HG03060 (cell line): ENCODE measurements at regions not wholly inside any gene's neighbourhood (a gene's known extent, or its start where the extent isn't known, plus 50 kb on each side); places are given as distances from the start of the nearest gene placed in this dataset.

Experiments
- ATAC-seq: cut with Tn5 transposase; IDR thresholded peaks from one replicate; pipeline ENCODE4 v1.9.1; 2021; ENCODE audit warnings: low read depth, moderate number of reproducible peaks; ENCODE audit not compliant: unreplicated experiment

DNA sequence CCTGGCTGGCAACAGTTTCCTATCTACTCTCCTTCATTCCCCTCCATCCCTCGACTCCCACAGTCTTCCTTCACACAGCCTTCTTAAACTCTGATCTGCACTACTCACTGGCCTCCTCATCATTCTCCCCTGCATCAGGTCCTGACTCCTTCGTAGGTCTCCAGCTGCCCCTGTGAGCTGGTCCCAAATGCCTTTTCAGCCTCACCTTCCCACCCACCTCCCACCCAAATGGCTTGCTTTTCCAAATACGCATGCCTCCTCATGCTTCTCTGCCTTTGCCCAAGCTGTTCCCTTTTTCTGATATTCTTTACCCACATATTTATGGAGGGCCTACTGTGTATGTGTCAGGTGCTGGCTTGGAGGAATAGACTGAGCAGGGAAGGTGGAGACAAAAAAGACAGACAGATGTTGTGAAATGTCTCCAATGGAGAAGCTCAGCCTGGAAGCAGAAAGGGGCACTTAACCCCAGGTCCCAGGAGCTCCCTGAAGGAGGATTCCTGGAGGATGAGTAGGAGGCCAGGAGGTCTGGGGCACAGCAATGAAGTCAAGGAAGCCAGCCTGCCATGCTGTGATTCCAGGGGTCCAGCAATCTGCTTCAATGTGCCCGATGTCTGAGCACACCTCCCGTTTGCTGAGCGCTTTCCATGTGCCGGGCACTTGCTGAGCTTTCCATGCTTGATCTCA lies 252.2 kb downstream of the SHQ1 start:
- no peak for ATAC-seq

DNA sequence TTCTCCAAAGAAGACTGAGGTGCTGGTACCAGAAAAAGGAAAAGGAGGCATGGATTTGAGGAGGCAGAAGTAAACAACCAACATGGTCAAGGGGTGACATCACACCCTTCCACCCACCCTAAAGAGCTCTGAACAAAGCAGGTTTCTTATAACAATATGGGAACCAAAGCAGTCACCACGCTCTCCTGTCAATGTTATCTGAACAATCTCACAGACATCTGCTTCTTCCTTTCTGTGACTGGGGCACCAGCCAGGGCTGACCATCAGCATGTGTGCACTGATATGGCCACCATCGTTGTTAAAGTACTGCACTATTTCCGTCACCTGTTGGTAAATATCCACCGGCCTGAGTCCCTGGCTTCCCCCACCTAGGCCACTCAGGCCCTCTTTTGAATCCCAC lies 252.9 kb downstream of the SHQ1 start:
- no peak for ATAC-seq

DNA sequence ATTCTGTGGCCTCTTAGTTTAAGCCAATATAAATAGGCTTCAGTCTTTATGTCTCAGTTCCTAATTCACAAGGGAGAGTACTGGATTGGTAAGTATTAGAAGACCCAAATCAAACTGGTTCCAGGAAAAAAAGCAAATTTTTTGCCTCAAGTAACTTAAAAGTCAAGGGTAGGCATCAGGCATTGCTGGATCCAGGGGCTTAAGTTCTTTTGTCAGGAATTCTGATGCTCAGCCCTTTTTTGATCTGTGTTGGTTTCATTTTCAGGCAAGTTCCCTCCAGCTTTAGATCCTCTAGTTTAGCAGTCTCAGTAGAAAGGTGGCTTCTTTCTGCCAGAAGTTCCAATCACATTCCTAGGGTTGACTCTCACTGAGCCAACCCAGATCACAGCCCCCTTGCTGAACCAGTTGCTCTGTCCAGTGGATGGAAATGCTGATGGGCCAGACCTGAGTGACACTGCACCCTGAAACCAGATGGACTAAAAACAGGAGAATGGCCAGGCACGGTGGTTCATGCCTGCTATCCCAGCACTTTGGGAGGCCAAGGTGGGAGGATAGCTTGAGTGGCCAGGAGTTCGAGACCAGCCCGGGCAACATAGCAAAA lies 253.5 kb downstream of the SHQ1 start:
- ATAC-seq = no peak

DNA sequence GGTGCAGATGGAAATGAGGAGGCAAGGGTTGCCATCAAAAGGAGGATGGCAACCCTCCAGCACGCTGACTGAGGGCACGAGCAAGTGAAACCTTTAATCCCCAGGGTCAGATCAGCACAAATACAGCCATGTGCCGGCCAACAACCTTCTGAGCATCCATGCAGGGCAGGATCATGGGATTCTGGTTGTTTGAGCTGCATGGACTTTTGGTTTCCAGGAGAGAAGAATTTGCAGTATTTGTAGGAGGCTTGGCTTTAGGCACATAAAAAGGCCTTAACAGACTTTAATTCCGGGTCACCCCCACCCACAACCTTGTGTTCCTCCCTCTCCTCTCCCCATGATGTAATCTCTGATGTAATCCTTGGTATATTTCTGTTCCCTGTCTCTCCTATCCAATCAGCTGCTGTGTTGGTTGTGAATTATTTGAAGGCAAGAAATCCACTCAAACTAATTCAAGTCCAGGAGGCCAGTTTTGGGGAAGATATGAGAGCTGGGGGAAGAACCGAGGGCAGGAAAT lies 254.3 kb downstream of the SHQ1 start:
- no peak for ATAC-seq

DNA sequence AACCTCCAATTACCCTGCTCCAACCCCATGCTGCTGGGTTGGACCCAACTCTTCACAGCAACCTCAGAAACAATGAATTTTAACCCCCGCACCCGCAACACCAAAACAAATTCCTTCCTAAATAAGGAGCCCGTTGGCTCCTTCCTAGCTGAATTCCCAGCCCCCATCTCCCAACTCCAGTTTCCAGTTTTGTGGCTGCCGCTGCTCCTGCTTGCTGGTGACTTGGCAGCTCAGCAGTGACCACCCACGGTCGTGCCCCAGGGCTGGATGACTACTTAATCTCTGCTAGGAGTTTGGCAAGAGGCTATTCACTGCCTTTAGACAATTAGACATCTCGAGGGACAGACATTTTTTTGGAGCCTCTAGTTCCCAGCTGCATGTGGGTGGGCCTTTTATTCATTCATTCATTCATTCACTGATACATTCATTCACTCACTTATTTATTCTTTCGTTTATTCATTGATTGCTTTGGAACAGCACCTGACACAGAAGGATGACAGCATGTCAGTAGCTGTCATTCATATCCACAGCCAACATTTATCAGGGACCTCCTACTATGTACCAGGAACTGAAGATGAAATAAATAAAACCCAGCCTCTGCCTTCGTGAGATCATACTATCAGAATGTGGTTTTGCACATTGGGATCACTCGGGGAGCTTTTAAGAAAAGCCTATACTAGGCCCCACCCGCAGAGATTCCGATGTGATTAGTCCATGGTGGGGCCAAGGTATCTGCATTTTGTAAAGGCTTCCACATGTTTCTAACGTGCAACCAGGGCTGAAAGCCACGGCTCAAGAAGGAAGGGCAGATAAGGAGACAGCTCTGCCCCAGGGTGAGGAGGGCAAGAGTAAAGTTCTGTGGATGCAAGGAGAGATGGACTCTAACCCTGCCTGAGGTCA lies 256.5 kb downstream of the SHQ1 start:
- ATAC-seq = no peak

DNA sequence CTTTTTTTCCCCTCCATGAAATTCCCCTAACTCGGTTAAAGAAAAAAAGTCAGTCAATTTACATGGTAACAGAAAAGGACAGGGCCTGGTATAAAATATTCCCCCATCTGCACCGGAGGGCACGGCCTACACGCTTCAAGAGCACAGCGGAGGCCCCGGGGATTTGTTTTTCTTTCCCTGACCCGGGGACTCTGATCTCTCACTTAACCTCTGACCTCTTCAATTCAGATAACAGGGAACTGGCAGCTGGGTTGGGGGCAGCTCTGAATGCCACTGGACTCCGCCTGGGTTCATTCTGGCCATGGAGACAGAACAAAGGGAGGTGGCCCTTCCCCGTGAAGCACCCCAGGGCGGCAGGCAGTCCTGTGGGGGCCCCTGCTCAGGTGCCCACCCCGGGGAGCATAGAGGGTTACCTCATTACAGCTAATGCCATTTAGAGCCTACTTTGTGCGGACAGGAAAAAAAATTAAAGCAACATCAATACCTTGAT lies 257.5 kb downstream of the SHQ1 start:
- ATAC-seq = no peak

DNA sequence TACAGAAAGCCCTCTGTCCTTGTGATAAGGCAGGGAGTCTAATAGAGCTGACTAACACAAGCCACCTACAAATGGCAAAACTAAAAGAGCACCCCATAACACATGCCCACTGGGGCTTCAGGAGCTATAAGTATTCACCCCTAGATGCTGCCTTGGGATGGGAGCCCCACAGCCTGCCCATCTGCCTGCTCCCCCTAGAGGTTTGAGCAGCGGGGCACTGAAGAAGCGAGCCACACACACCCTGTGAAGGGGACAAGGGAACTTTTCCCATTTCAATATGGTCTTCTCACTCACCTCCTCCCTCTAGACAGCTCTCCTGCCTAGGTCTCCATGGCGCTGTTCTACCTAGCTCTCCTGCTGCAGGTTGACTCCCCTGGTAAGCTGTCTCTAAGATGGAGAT lies 261.0 kb downstream of the SHQ1 start:
- ATAC-seq = no peak

DNA sequence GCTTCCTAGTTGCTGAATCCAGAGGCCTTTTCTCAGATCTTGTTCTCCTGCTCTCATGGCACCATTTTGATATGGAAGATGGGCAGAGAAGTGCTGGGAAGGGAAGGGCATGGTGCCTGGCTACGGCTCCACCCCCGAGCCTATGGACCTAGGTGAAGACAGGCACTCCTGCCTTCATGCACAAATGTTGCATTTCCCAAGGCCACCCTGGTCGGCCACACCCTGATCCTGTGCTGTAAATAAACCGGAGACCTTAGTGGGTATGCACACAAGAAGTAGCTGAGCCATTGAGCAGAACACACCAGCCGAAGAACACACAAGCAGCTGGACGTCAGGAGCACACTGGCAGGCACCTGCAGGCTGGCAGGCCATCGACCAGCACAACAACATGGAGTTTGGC lies 261.6 kb downstream of the SHQ1 start:
- ATAC-seq = no peak

DNA sequence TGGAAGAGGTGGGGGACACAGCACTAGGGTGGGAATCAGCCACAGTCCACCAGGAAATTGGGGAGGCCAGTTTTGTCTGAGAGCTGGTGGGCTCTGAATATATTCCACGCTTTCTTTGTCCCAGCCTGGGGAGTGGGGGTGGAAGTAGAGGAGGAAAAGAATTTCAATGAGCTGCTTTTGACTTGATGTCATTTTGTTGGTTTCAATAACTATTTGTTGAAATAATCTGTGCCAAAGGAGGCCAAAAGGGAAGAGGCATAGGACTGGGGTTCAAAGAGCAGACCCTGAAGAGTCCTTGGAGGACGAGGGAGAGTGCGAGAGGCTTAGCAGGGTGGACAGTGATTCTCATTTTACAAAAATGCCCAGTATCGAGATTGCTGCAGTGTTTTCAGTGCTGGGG lies 262.3 kb downstream of the SHQ1 start:
- no peak for ATAC-seq

DNA sequence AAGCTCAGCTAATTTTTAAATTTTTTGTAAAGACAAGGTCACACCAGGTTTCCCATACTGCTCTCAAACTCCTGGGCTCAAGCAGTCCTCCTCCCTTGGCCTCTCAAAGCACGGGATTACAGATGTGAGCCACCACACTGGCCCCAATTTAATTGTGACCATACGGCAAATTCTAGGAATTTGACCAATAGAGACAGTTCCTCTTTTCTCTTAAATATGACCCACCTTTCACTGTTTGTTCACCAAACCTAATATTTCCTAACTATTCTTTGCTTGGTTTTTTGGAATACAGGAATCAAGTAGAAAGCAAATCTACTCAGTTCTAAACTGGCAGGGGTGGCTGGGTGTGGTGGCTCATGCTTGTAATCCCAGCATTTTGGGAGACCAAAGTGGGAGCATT lies 264.0 kb downstream of the SHQ1 start:
- ATAC-seq = no peak

DNA sequence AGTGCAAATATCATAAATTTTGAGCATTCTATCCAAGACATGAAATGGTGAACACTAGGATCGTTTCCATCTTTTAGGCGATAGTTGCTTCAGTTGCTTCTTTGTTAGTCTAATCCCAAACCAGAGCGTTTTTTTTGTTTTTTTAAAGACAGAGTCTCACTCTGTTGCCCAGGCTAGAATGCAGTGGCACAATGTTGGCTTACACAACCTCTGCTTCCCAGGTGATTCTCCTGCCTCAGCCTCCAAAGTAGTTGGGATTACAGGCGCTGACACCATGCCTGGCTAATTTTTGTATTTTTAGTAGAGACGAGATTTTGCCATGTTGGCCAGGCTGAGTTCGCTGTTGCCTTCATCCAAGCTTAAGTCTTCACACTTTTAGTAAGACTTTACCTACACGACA lies 265.3 kb downstream of the SHQ1 start:
- no peak for ATAC-seq

DNA sequence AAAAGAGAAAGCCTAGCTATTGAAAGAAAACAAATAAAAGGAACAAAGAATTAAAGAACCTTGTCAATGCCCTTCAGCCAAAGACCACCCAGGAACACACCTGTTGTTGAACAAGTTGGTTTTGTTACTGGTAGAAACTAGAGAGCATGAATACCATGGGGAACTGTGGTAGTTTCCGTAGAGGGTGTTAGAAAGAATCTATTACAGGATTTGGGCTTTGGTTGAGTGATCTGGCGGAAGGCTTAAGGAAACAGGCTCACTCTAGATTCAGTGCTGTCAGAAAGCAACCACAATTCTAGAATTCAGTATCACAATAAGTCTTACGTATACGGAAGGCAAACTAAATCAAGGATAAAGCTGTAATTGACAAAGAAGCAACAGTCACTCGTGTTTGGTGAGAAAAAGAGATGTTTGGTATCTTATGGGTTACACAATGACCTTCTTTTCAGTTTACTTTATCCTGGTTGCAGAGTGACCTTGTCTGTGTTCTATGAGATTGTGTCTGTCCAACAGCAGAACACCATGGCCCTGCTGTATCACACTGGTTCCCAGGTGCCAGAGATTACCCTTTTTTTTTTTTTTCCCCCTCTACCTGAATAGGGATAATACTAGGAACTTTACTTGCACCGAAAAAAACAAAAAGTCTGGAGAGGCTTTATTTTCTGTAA lies 265.9 kb downstream of the SHQ1 start:
- ATAC-seq = peak; percentile 96

DNA sequence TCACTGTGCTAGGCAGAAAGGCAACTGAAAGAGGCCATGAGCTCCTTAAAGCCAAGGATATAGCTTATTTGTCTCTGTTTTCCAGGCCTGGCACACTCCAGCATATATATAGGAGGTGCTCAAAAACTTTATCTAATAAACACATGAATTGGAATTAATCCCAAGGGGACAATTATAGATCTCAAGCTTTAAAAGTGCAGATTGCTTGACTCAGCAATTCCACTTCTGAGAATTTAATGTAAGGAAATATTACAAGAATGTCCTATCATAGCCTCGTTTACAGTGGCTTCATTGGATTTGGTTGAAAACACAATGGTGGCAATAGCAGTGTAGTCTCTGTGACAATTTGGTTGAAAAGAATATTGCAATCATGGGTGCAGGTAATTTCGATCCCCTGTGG lies 267.3 kb downstream of the SHQ1 start:
- ATAC-seq = no peak

DNA sequence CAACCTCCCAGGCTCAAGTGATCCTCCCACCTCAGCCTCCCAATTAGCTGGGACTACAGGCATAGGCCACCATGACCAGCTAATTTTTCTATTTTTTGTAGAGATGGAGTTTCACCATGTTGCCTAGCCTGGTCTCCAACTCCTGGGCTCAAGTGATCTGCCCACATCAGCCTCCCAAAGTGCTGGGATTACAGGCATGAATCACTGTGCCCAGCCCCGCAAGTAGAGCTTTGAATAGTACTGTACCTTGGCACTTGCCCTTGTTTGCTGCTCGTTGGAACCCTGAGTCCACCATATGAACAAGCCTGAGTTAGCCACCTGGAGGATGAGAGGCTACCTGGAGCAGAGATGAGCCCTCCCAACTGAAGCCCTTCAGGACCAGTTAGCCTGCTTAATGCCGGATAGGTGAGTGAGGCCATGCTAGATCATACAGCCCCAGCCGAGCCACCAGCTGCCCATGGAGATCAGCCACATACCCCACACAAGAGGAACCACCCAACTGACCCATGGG lies 267.9 kb downstream of the SHQ1 start:
- no peak for ATAC-seq

DNA sequence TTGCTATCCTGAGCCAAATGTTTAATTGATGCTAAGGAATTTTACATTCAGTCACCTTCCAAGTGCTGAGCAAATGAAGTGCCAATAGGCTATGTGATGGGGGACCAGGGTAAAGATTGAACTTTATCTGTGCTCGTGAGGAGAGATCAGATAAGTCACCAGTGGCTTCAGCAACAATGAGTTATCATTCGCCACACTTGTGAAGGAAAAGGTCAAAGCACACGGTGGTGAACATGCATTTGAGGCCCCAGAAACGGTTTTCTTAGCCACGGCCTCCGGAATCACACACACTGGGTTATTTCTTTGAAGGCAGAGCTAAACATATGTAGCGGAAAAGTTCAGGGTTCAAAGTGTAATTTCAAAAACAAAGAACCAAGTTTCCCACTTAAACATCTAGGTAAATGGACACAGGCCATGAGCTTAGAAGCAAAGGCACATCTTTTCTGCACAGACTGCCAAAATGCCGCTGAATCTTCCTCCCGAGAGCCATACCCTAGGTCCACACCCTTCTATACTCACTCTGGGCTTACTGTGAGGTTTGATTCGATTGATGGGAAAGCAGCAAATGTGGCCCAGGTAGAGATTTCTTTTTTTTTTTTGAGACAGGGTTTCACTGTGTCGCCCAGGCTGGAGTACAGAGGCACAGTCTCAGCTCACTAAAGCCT lies 268.5 kb downstream of the SHQ1 start:
- ATAC-seq = no peak

DNA sequence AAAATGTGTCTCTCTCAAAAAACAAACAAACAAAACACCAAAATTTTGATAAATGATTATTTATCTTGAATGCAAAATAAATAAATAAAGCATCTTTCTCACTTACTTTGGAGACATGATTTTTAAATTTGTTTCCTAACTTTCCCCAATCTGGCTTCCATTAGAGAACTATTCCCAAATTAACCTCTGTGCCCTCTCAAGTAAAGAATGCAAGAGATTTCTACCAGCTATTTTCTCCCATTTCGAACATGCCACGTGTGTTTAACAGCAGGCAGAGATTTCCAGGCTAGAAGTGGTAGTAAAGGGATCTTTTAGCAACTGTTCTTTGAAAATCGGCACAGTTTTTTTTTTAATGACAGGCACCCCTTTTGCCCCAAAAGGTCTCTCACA lies 269.1 kb downstream of the SHQ1 start:
- no peak for ATAC-seq

DNA sequence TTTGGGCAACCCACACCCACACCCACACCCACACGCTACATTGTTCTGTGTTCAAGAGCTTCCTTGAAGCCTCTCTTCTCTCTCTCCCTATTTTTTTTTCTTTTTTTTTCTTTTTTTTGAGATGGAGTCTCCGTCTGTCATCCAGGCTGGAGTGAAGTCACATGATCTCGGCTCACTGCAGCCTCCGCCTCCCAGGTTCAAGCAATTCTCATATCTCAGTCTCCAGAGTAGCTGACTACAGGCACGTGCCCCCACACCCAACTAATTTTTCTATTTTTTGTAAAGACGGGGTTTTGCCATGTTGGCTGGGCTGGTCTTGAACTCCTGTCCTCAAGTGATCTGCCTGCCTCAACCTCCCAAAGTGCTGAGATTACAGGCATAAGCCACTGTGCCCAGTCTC lies 271.1 kb downstream of the SHQ1 start:
- ATAC-seq = no peak

DNA sequence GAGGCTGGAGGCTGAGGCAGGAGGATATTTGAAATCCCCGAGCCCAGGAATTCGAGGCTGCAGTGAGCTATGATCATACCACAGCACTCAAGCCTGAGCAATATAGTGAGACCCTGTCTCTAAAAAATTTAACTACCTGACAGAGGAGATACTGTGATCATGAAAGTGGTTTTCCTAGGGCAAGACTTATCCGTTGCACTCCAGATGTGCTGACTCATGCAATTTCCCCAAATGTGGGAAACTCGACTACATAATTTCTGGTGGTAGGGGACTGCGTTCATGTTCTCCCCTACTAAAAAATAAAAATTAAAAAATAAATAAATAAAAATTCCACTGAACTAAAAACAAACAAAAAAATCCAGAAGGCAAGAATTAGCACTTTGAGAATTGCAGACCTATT lies 271.7 kb downstream of the SHQ1 start:
- no peak for ATAC-seq

DNA sequence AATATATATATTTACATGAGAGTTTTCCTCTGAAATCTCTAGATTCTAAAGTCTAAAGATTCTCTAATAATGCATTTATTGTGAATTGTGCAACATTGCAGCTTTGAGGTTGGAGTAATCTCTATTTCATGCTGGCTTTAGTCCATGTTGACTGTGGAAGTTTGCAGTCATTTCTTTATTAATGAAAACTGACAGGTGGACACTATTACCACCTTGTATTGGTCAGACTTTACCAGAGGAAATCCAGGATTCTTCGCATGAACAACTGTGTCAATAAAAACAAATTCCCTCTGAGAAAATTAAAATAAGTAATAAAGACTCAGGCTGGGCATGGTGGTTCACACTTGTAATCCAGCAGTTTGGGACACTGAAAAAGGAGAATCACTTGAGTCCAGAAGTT lies 274.1 kb downstream of the SHQ1 start:
- no peak for ATAC-seq

DNA sequence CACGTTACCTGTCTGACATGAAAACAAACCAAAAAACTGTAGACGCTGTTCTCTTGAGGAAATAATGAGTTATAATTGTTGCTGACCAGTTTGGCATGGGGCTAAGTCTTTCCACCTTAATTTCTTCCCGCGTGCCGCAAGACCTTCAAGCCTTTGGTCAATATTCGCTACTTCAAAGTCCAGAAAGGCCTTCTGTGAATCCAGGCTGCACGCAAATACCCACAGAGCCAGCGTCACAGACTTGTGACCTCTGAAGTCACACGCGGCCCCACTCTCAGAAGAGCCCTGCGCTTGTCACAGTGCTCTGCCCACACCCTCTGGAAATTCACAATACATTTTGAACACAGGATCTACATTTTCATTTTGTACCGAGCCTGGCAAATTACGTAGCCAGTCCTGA lies 275.2 kb downstream of the SHQ1 start:
- no peak for ATAC-seq
